ENCODE measurements at regions not wholly inside any gene's neighbourhood (a gene's known extent, or its start where the extent isn't known, plus 50 kb on each side); places are given as distances from the start of the nearest gene placed in this dataset.

DNA sequence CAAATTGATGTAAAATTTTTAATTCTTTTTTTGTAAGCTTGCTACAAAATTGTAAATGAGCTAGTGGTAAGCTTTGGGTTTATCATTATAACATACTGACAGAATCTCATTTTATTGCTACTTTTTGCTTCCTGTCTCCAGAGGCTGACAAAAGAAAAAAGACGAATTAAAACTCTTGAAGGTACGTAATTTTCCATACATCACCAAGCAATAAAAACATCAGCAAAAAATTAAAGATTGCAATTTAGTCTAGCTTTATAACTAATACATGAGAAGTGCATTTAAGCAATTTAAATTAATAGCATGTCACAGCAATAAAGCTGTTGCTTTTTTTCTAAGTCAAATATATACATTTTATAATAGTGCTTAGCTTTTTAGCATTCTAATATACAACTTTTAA, 94.6 kb upstream of the SNTG2 start:
- TF ChIP-seq, protein P1, sequence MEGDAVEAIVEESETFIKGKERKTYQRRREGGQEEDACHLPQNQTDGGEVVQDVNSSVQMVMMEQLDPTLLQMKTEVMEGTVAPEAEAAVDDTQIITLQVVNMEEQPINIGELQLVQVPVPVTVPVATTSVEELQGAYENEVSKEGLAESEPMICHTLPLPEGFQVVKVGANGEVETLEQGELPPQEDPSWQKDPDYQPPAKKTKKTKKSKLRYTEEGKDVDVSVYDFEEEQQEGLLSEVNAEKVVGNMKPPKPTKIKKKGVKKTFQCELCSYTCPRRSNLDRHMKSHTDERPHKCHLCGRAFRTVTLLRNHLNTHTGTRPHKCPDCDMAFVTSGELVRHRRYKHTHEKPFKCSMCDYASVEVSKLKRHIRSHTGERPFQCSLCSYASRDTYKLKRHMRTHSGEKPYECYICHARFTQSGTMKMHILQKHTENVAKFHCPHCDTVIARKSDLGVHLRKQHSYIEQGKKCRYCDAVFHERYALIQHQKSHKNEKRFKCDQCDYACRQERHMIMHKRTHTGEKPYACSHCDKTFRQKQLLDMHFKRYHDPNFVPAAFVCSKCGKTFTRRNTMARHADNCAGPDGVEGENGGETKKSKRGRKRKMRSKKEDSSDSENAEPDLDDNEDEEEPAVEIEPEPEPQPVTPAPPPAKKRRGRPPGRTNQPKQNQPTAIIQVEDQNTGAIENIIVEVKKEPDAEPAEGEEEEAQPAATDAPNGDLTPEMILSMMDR (IDR thresholded peaks at IDR 0.05): no peak
- TF ChIP-seq POLR2A (IDR thresholded peaks at IDR 0.05): no peak
- no peak for TF ChIP-seq POLR2AphosphoS5 (IDR thresholded peaks at IDR 0.05)

Measured in prostate gland (tissue), 2 donors.